ENCODE measurements at regions not wholly inside any gene's neighbourhood (a gene's known extent, or its start where the extent isn't known, plus 50 kb on each side); places are given as distances from the start of the nearest gene placed in this dataset.
A peak's percentile ranks its signal among the peaks of the same experiment; 100 is the strongest.
"Not testable (repeated sequence)": the region's sequence is repeated elsewhere in the genome, so short reads cannot be mapped to it uniquely, and the experiment has no call there.

DNA sequence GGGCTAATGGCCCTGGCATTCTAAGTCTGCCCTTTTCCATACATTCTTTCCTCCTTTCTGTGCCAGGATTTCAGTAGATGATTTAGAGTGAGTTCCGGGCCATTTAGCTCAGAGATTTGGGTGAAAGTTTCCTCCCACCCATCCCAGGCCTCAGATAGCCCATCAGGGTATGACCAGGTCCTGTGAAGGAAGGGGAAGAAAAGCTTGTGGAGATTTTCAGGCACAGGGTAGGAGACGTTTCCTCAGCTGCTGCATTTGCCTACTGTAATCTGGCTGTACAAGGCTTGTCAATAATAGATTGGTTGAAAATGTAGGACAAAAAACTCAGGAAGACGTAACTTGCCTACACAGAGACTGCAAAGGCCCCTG, 63.2 kb upstream of the BCL6 start:
- Mint-ChIP-seq H3K9me3 (peaks cover 13% of the 10 kb centered on the region), H3K4me3 (no peak overlapping the region), H3K27me3 (no peaks in the 10 kb centered on the region), H3K27ac (no peak overlapping the region), H3K4me1 (peaks cover 57% of the 10 kb centered on the region), H3K36me3 (ENCODE audit: low read depth) (peaks cover 13% of the 10 kb centered on the region)
- no peak for DNase-seq
- intact Hi-C loops (cut with micrococcal nuclease), result loop anchor here (5.0 to 10.0 kb wide), 4 partner anchors 44 to 924 kb away; no protein-coding TSS in a partner anchor

DNA sequence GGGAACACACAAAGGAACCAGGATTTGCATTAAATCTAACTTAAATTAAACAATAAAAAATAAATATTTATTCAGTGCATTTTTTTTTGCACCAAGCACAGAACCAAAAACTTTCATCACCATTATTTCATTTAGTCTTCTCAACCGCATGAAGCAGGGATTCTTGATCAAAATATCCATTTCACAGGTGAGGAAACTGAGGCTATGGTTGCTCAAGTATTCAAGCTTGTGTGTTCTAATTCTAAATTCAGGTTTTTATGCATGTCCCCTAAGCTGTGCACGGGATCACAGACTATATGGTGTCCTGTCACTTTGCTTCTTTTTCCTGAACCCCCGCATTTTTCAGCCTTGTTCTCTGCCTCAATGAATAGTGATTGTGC, 64.3 kb upstream of the BCL6 start:
- Mint-ChIP-seq H3K9me3 (peaks cover 13% of the 10 kb centered on the region), H3K36me3 (ENCODE audit: low read depth) (peaks cover 14% of the 10 kb centered on the region), H3K4me1 (peaks cover 48% of the 10 kb centered on the region), H3K4me3 (no peak overlapping the region), H3K27me3 (no peaks in the 10 kb centered on the region), H3K27ac (no peak overlapping the region)
- no peak for DNase-seq
- intact Hi-C loops (cut with micrococcal nuclease), result loop anchor here (5.0 to 10.0 kb wide), 4 partner anchors 43 to 925 kb away; no protein-coding TSS in a partner anchor

DNA sequence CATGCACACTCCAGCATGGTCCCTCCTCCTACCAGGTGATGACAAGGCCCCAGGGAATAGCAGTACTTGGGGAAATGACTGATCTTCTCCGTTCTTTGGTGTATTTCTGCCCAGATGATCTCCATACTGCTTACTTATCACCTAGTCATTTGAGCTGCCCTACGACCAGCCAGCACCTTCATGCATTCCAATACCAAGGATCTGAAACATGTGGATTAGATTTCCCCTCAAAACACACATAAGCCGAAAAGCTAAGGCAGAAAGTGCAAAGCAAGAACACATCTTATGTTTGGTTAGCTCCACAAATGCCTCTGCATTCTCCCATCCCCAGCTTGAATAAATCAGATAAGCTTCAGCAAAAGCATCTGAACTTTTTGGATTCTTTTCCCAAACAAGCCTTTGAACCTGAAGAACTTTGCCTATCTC, 64.8 kb upstream of the BCL6 start:
- Mint-ChIP-seq H3K36me3 (ENCODE audit: low read depth) (peaks cover 14% of the 10 kb centered on the region), H3K9me3 (peaks cover 13% of the 10 kb centered on the region), H3K27ac (no peak overlapping the region), H3K4me3 (no peak overlapping the region), H3K27me3 (no peaks in the 10 kb centered on the region), H3K4me1 (peaks cover 44% of the 10 kb centered on the region)
- no peak for DNase-seq
- intact Hi-C loops (cut with micrococcal nuclease), result no loop called here

DNA sequence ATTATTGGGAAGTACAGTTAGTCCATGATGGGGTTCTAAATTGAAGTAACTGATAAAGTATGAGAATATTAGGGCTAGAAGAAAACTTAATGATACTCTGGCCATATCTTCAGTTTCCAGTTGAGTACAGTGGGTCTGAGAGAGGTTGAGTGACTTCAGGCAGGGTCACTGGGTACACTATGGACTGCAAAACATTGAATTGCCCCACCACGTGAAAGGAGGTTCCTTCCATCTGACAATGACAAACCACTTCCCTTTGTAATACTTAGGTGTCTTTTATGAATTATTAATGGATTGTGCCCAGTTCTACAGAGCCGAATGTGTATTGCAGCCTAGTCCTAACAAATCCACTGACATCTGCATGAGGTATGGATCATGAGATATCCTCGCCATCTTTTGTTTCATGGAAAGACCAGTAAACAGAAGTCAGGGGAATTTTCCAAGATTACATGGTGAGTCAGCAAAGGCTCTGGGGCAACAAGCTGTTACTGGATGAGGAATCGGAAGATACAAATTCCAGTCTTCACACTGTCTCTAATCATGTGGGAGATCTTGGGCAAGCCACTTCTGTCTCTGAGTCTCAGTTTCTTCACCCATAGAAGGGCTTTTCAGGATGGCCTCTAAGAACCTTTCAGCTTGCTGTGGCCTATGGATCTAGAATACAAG, 66.5 kb upstream of the BCL6 start:
- H3K4me3 Mint-ChIP-seq, result no peak overlapping the region
- no peaks in the 10 kb centered on the region for H3K27me3 Mint-ChIP-seq
- peaks cover 9% of the 10 kb centered on the region for H3K9me3 Mint-ChIP-seq
- intact Hi-C loops (cut with micrococcal nuclease), result no loop called here
- H3K27ac Mint-ChIP-seq, result no peak overlapping the region
- no peak for DNase-seq
- peaks cover 5% of the 10 kb centered on the region for H3K36me3 Mint-ChIP-seq (ENCODE audit: low read depth)
- H3K4me1 Mint-ChIP-seq, result peaks cover 29% of the 10 kb centered on the region

DNA sequence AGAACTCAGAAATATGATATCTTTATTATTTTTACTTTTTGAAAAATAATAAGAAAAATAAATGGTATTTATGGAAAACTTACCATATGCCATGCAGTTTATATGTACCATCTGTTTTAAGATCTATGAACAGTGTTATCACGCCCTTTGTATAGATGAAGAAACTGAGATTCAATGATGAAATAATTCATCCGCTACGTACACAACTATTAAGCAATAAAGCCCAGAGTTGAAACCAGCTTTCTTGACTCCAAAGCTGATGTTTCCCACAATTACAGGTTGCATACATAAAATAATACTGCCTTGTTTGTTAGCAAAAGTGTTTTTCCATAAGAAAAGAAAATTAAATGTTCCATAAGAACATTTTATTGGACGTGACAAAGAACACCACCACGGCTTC, 67.2 kb upstream of the BCL6 start:
- DNase-seq, result no peak
- Mint-ChIP-seq H3K27ac (no peak overlapping the region), H3K27me3 (no peaks in the 10 kb centered on the region), H3K36me3 (ENCODE audit: low read depth) (peaks cover 3% of the 10 kb centered on the region), H3K4me3 (no peak overlapping the region), H3K4me1 (peaks cover 22% of the 10 kb centered on the region), H3K9me3 (peaks cover 6% of the 10 kb centered on the region)
- intact Hi-C loops (cut with micrococcal nuclease), result no loop called here

DNA sequence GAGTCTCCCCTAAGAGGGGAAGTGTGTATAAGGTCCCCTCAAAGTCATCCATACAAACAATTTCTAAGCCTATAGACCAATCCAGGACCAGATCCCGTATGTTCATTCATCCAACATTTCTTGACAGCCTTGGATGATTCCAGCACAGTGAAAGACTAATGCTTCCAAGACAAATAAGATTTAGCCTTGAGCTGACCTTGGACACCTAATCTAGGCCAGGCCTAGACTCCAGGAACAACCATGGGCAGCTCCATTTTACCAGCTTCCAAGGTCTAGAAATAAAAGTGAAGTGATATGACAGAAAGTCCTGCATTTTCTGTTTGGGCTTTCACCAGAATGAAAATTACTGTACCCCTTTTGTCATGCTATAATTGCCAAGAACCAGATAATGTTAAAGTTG, 67.9 kb upstream of the BCL6 start:
- intact Hi-C loops (cut with micrococcal nuclease), result no loop called here
- no peak overlapping the region for H3K27ac Mint-ChIP-seq

DNA sequence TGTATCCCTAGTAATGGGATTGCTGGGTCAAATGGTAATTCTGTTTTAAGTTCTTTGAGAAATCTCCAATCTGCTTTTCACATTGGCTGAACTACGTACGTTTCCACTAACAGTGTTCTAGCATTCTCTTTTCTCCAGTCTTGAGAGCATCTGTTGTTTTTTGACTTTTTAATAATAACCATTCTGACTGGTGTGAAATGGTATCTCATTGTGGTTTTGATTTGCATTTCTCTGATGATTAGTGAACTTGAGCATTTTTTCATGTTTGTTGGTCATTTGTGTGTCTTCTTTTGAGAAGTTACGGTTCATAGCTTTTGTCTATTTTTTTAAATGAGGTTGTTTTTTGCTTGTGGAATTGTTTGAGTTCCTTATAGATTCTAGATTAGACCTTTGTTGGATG, 72.5 kb upstream of the BCL6 start:
- H3K4me3 Mint-ChIP-seq; H3K27me3 Mint-ChIP-seq; intact Hi-C loops (cut with micrococcal nuclease); DNase-seq; H3K36me3 Mint-ChIP-seq (ENCODE audit: low read depth); H3K27ac Mint-ChIP-seq: not testable (repeated sequence)
- H3K4me1 Mint-ChIP-seq, result peaks cover 19% of the 10 kb centered on the region
- peaks cover 18% of the 10 kb centered on the region for H3K9me3 Mint-ChIP-seq

More for the DNA sequence above, 67.9 kb upstream of the BCL6 start:
- H3K27me3 Mint-ChIP-seq, result no peaks in the 10 kb centered on the region
- peaks cover 3% of the 10 kb centered on the region for H3K36me3 Mint-ChIP-seq (ENCODE audit: low read depth)
- H3K9me3 Mint-ChIP-seq, result peaks cover 6% of the 10 kb centered on the region
- peaks cover 19% of the 10 kb centered on the region for H3K4me1 Mint-ChIP-seq
- DNase-seq, result no peak
- H3K4me3 Mint-ChIP-seq, result no peak overlapping the region

DNA sequence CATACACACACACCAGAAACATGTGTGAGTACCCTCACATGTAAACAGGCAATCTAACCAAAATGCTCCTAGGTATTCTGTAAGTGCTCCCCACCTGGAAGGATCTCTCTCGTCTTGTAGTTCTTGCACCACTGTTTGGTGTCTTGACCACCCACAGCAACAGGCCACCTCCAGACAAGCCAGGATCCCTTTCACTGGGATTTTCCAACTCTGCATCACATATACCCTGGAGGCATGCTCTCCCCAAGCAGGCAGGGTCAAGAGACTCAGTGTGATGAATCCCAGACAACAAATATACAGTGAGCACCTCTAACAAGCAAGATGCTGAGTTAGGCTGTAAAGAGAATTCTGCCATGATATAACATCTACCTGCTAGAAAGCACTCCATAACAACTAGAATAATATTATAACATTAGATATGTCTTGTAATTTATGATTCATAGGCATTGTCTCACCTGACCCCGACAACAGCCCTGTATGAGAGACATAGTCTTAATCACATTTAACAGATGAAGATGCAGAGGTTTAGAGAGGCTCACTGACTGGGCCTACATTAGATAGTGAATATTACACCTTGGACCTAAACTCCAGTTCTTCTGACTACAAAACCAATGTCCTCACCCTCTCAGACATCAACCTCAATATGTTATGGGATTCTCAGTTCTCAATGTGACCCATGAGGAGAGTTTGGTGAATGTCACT, 76.5 kb upstream of the BCL6 start:
- DNase-seq, result no peak
- intact Hi-C loops (cut with micrococcal nuclease), result no loop called here
- Mint-ChIP-seq H3K36me3 (ENCODE audit: low read depth) (peaks cover 13% of the 10 kb centered on the region), H3K9me3 (peaks cover 20% of the 10 kb centered on the region), H3K27ac (peak overlapping the region; percentile 84), H3K27me3 (no peaks in the 10 kb centered on the region), H3K4me1 (peaks cover 27% of the 10 kb centered on the region), H3K4me3 (no peak overlapping the region)

DNA sequence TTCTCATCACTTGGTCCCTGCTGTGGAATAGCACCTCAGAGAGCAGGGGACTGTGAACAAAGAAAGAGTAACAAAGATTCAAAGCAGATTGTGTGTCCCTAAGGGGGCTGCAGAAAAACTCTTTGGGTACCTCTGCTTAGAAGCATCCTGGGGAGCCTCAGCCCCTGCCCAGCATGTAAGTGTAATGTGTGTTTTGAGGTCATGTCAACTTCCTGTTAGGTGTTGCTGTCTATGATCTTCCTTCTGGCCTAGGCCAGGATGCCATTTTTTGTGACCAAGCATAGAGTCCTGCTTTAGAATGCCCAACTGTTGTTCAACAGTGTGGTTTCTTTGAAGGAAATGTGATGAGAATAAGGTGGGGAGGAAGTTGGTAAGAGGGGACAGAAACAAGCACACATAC, 77.1 kb upstream of the BCL6 start:
- peaks cover 23% of the 10 kb centered on the region for H3K9me3 Mint-ChIP-seq
- H3K4me1 Mint-ChIP-seq, result peaks cover 27% of the 10 kb centered on the region
- peak; percentile 78 for DNase-seq
- H3K27ac Mint-ChIP-seq, result peak overlapping the region; percentile 84
- intact Hi-C loops (cut with micrococcal nuclease), result no loop called here
- H3K36me3 Mint-ChIP-seq (ENCODE audit: low read depth), result peaks cover 13% of the 10 kb centered on the region
- no peaks in the 10 kb centered on the region for H3K27me3 Mint-ChIP-seq
- peak overlapping the region; percentile 17 for H3K4me3 Mint-ChIP-seq

DNA sequence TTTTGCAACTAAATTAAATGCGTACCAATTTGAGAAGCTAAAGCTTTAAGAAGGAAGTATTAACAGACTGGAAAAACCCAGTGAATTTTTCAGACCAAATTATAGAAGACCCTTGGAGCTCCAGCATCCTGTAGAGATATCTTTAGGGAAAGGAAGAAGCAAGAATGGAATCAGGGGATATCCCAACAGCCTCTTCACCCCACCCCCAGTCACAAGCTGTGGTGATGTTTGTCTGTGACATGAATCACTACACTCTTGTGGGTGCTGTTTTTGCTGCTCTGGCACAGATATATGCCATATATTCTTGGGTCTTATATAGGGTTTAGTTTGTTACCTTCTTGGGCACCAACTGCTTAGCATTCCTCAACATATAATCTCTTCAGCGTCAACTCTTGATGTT, 78.5 kb upstream of the BCL6 start:
- H3K9me3 Mint-ChIP-seq, result peaks cover 23% of the 10 kb centered on the region
- peaks cover 33% of the 10 kb centered on the region for H3K4me1 Mint-ChIP-seq
- no peak for DNase-seq
- H3K36me3 Mint-ChIP-seq (ENCODE audit: low read depth), result peaks cover 13% of the 10 kb centered on the region
- intact Hi-C loops (cut with micrococcal nuclease), result no loop called here
- no peaks in the 10 kb centered on the region for H3K27me3 Mint-ChIP-seq
- H3K27ac Mint-ChIP-seq, result no peak overlapping the region
- H3K4me3 Mint-ChIP-seq, result no peak overlapping the region

DNA sequence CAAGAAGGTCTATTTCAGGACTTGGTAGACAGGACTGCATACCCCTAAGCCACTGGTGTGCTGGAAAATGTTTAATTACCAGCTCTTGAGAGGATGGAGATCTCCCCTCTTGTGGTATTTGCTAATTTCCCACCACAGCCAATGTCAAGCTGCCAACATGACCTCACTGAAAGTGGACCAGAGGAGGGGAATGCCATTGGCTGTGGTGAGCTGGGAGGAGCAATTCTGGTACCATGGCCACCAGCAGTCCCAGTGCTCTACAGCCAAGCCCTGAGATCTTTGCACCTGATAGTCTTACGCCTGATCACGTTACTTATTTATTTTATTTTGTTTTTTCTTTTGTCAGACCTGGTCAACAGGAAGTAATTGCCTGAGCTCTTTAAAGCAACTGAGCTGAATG, 82.5 kb upstream of the BCL6 start:
- H3K36me3 Mint-ChIP-seq (ENCODE audit: low read depth), result peaks cover 10% of the 10 kb centered on the region
- no peaks in the 10 kb centered on the region for H3K27me3 Mint-ChIP-seq
- H3K4me1 Mint-ChIP-seq, result peaks cover 37% of the 10 kb centered on the region
- DNase-seq, result no peak
- H3K27ac Mint-ChIP-seq, result no peak overlapping the region
- peaks cover 18% of the 10 kb centered on the region for H3K9me3 Mint-ChIP-seq
- intact Hi-C loops (cut with micrococcal nuclease), result no loop called here
- H3K4me3 Mint-ChIP-seq, result no peak overlapping the region

DNA sequence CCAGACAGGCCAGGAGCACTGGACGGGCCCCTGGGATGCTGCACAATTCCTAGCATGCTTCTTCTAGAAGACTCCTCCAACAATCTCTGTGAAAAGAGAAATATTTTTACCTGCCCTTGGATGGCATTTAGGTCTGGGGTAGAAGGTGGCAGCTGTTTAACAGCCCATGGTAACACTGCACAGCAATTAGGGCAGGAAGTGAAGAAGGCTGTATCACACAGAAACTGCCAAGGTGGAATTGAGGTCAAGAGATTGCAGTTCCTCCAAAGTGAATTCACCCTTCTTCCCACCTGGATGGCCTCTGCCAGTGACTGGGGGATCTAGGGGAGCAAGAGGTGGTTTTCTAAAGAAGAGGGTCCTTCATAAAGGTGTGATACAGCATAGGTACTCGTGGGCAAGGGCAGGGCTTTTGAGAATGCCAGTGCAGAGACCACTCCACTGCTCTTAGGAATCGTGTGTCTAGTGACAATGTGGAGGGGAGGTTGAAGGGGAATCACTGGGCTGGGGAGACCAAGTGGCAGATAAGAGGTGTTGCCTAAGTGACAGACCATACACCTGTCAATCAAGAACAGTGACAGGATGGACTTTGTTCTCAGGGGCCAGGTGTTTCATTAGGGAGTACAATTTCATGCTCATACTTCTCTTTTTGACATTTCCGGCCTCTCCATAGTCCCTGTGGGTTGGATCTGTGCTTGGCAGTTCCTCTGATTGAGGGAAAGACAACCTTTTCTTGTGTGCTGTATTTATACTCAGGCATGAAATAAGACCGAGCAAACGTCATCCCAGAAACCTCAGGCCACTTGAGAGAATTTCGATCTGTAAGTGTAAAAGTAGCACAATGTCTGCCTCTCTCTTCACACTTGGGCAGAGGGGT, 83.5 kb upstream of the BCL6 start:
- no peak for DNase-seq
- no peak overlapping the region for H3K27ac Mint-ChIP-seq
- peaks cover 12% of the 10 kb centered on the region for H3K9me3 Mint-ChIP-seq
- H3K4me1 Mint-ChIP-seq, result peaks cover 35% of the 10 kb centered on the region
- H3K27me3 Mint-ChIP-seq, result no peaks in the 10 kb centered on the region
- no peak overlapping the region for H3K4me3 Mint-ChIP-seq
- H3K36me3 Mint-ChIP-seq (ENCODE audit: low read depth), result peaks cover 5% of the 10 kb centered on the region
- intact Hi-C loops (cut with micrococcal nuclease), result no loop called here

DNA sequence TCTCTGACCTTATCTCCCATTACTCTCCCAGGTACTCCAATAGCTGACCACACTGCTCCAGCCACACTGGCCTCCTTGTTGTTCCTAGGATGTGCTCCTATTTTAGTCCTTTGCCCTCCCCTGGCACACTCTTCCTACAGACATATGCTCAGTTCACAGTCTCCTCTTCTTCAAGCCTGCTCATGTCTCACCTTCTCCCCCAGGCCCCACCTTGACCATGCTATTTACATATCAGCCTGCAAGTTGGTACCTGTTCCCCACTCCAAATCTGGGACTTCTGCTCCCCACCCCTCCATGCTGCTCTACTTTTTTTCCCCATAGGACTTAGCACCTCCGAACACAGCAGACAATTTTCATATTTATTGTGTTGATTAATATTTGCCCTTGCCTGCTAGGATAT, 84.9 kb upstream of the BCL6 start:
- Mint-ChIP-seq H3K36me3 (ENCODE audit: low read depth) (peaks cover 9% of the 10 kb centered on the region), H3K4me3 (no peak overlapping the region), H3K9me3 (peaks cover 18% of the 10 kb centered on the region), H3K27ac (peak overlapping the region; percentile 26), H3K27me3 (no peaks in the 10 kb centered on the region), H3K4me1 (peaks cover 41% of the 10 kb centered on the region)
- intact Hi-C loops (cut with micrococcal nuclease), result no loop called here
- no peak for DNase-seq

Data from activated CD4-positive, alpha-beta T cell treated with anti-CD3 and anti-CD28 coated beads, Interleukin-2, amount 10 ng/mL, durations not matched to agents 24 days and 14 days (primary cell).